GM21423 (cell line): ENCODE measurements at regions not wholly inside any gene's neighbourhood (a gene's known extent, or its start where the extent isn't known, plus 50 kb on each side); places are given as distances from the start of the nearest gene placed in this dataset.
"Not testable (repeated sequence)": the region's sequence is repeated elsewhere in the genome, so short reads cannot be mapped to it uniquely, and the experiment has no call there.

Experiments
- ATAC-seq: cut with Tn5 transposase; IDR thresholded peaks from one replicate; pipeline ENCODE4 v1.9.1; 2021; ENCODE audit warnings: mild to moderate bottlenecking, moderate library complexity; ENCODE audit not compliant: unreplicated experiment

- no peak for ATAC-seq
These were observed 76.2 kb upstream of the MRPS22 start for GRCh38 chr3:139267300-139268246.

DNA sequence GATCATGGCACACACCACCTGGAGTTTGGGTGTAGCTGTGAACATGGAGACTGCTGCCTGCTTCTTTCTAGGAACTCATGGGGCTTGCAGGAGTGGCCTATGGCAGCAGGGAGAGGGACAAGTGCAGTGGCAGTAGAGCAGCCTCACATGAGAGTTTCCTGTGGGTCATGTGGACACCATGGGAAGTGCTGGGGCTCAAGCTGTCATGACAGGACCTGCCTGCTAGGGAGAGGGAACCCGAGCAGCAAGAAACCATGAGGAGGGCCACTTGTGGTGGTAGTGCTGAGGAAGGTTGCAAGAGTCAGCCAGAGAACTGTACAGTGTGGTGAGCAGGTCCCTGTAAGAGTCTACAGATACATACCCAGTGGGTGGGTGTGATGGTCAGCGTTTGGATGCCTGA lies 73.8 kb upstream of the MRPS22 start:
- no peak for ATAC-seq

- not testable (repeated sequence) for ATAC-seq
These were observed 73.2 kb upstream of the MRPS22 start for GRCh38 chr3:139270652-139271051.

- ATAC-seq = no peak
These were observed 63.7 kb upstream of the MRPS22 start for GRCh38 chr3:139280027-139280671.

DNA sequence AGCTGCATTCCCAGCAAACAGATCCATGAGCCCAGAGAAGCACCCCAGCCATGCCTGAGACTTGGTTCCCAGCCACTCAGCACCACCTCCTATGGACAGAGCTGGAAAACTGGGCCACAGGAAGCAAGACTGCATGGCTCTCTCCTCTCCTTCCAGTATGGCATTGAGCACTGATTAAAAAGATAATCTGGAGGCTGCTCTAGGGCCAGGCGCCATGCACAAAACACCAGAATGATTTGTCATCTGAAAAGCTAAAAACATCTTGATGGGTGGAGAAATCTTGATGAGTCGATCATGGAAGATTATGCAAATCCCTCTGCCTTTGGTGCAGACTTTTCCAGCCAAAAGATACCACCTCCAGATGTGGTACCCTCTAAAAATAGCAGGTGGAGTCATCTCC lies 62.7 kb upstream of the MRPS22 start:
- no peak for ATAC-seq

GRCh38 chr3:139281522-139282196 lies 62.2 kb upstream of the MRPS22 start:
- ATAC-seq = no peak

GRCh38 chr3:139283301-139283700 lies 60.5 kb upstream of the MRPS22 start:
- ATAC-seq = no peak

- no peak for ATAC-seq
These were observed 59.6 kb upstream of the MRPS22 start for GRCh38 chr3:139284221-139284620.

- no peak for ATAC-seq
These were observed 58.1 kb upstream of the MRPS22 start for GRCh38 chr3:139285691-139286090.

DNA sequence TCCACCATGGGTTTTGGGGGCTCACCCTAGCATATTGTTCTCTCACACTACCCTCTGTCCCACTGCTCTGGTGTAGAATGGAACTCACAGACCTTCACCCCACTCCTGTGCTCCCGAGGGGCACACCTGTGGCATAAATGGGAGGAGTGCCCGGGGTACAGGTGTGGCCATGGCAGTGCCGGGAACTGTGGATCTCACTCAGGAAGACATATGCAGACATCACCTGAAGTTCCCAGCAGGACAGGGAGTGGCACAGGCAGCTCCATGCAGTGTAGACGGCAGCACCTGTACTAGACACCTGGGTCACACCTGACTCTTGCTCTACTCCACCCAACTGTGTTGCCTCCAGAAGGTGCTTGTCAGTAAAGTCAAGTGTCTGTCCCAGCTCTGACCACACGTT lies 57.6 kb upstream of the MRPS22 start:
- ATAC-seq = no peak

GRCh38 chr3:139286825-139287224 lies 57.0 kb upstream of the MRPS22 start:
- no peak for ATAC-seq

GRCh38 chr3:139287557-139287956 lies 56.3 kb upstream of the MRPS22 start:
- ATAC-seq = no peak

DNA sequence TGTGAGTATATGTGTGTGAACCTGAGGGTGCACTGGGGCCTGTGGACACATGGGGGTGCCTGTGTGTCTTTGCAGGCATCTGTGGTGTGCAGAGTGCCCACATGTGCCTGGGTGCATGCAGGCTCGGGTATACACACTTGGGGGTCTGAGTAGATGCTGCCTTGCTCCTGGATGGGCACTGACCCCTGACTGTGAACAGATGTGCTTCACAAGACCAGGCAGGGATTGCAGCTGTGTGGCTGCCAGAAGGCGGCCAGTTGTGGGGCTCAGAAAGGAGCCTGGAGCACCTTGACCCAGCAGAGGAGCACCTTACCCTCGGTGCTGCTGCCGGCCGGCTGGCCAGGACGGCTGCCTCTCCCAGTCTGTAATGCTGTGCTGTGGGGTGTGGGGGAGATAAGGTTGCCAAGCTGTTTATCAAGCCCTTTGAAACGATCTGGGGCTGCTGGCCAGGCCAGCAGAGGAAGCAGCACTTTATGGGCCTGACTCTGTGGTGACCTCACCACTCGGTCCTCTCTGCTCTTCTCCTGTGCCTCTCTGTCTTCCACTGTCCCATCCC lies 55.5 kb upstream of the MRPS22 start:
- no peak for ATAC-seq

GRCh38 chr3:139289860-139290524 lies 53.8 kb upstream of the MRPS22 start:
- ATAC-seq = no peak

DNA sequence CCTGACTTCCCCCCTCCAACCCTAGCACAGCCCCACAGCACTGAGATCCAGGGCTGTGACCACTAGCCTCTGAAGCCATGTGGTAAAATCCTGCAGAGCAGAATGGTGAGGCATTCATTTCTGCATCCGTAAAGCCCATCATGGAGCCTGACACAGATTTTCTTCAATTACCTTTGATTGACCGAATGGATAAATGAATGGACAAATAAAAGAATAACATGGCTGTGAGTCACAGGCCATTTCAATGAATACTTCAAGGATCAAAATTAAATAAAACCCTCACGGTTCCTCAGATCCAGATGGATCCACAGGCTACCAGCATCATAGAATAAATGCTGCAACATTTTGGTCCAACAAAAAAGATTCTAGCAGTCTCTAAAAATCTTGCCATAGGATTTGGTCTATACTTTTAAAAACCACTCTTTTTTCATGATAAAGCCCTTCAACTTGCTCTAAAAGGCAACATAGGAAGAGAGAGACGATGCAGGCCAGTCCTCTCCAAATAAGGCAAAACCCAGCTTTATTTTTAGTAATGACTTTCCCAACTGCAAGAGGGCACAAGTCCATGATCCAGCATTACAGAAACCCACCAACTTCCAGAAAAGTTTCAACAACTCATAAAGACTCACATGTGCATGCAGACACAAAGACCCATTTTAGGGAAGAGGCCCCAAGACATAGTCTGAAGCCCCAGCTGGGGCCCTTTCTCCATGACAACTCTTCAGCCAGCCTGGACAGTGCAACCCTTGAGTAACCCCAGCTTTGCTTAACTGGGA lies 52.4 kb upstream of the MRPS22 start:
- ATAC-seq = no peak

DNA sequence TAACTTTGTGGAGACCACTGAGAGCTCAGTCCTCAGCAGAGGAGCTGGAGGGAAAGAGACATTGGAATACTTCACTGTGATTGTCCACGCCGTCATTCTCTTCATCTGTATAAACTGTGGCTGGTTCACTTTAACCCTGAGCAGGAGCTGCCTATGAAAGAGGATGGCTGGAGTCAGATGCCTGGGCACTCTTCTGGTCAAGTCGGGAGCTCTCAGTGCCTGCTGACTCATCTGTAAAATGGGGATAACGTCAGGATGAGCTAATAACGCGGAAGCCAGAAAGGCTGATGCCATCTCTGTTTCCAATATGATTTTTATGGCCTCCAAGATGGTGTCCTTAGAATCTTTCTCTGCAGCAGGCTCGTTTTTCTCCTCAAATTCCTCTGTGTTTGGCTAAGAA lies 51.6 kb upstream of the MRPS22 start:
- ATAC-seq = no peak

DNA sequence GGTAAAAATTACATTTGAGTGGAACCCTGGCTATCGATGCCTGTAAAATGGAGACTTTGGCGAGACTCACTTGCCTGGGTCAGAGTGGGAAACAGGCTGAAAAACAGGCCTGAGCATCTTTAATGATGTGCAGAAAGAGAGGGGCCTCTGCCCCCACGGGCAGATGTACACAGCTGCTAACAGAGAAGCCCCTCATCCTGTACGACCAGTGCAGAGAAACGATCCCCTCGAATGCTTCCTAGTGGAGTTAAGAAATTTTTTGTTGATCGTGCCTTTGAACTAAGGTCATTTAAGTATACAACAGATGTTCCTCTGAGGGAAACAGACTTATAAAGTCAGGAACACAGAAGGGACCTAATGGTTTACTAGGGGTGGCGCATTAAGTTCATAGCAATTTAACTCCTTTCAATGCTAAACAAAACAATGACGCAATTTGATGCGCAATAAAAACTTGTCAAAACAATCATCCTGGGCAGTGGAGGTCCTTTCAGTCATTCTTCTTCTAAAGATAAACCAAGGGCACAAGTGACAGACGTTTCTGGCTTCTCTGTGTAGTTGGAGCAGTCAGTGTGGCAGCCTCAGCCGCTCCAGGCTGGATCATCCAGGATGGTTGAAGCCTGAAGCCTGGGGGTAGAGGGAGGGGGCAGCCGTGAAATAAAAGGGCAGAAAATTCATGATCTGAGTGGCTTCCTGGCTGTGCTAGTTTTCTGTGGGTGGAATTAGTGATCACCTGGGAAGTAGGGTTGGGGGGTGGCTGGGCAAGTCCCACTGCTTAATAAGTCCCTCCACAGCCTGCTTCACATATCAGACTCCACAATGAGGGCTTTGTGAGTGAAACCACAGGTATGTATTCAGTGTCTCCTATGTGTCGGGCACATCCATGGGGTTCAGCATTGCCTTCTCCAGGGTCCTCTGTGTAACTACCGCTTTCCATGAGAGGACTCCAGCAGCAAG lies 50.8 kb upstream of the MRPS22 start:
- ATAC-seq = no peak

GRCh38 chr3:139293665-139294023 lies 50.2 kb upstream of the MRPS22 start:
- no peak for ATAC-seq
